Esophagus muscularis mucosa (tissue), 4 donors: ENCODE measurements at regions not wholly inside any gene's neighbourhood (a gene's known extent, or its start where the extent isn't known, plus 50 kb on each side); places are given as distances from the start of the nearest gene placed in this dataset.

Experiments
- CTCF ChIP-seq, 3 experiments: fragments of 200-600 bp in 2 of 3; fragments of 450-650 bp in 1 of 3; sonication (generic) in 2 of 3; IDR thresholded peaks; one replicate each; pipeline ENCODE4 v1.5.1; 2017 to 2019; ENCODE audit warnings: antibody characterized with exemption in 3 of 3, mild to moderate bottlenecking in 2 of 3, moderate library complexity in 1 of 3
- EP300 ChIP-seq: sonication (generic); formaldehyde crosslinking; IDR thresholded peaks from one replicate; pipeline ENCODE4 v1.6.1; 2017; ENCODE audit warnings: antibody characterized with exemption
- POLR2AphosphoS5 ChIP-seq, 2 donors: sonication (generic); formaldehyde crosslinking; IDR thresholded peaks; one replicate each; pipeline ENCODE4 v1.6.1; 2017; ENCODE audit warnings: antibody characterized with exemption in 2 of 2

- TF ChIP-seq CTCF (IDR thresholded peaks at IDR 0.05) (no peak), EP300 (no peak), POLR2AphosphoS5 (IDR thresholded peaks at IDR 0.05) (no peak)
Measured at GRCh38 chr4:104205116-104205515, 289.6 kb downstream of the CXXC4 start.
